IMR-90 (cell line): ENCODE measurements at regions not wholly inside any gene's neighbourhood (a gene's known extent, or its start where the extent isn't known, plus 50 kb on each side); places are given as distances from the start of the nearest gene placed in this dataset.

Experiments used
- ATAC-seq: fragments of 200-7000 bp; cut with Tn5 transposase; 2 replicates; pipeline ENCODE4 v1.9.1; 2020; ENCODE audit warnings: low read depth, mild to moderate bottlenecking, moderate library complexity
- BruUV-seq: library from RNA; stranded (reverse); fragments of 400-500 nt; replicated peaks from 2 replicates; lab custom pipeline; 2021; lab: Mats Ljungman, UMichigan
- CTCF ChIA-PET: fragments of 300-600 bp; formaldehyde crosslinking; extraction: SDS; loops from one replicate; lab custom pipeline; 2021; ENCODE audit warnings: antibody characterized with exemption; lab: Yijun Ruan, JAX
- POLR2A ChIA-PET: fragments of 300-600 bp; sonication (Branson Sonifier 250); formaldehyde crosslinking; loops from one replicate; lab custom pipeline; 2022; ENCODE audit warnings: antibody characterized with exemption; ENCODE audit not compliant: unreplicated experiment; lab: Charles Lee
- DNase-seq: peaks from one replicate; pipeline ENCODE4 v3.0.0; 2013
- H2AFZ ChIP-seq: replicated peaks from 2 replicates; pipeline ENCODE3; 2013; ENCODE audit warnings: low read length, mild to moderate bottlenecking; ENCODE audit not compliant: poor library complexity
- H2AK5ac ChIP-seq: 2 replicates; pipeline ENCODE4 v1.6.1; 2013; ENCODE audit warnings: low read depth, low read length, inconsistent platforms
- H2AK9ac ChIP-seq: replicated peaks from 2 replicates; pipeline ENCODE3; 2013; ENCODE audit warnings: mild to moderate bottlenecking, low read depth, low read length, moderate library complexity; ENCODE audit not compliant: poor library complexity
- H2BK120ac ChIP-seq: 2 replicates; pipeline ENCODE4 v1.6.1; 2013; ENCODE audit warnings: low read depth, low read length, inconsistent platforms
- H2BK15ac ChIP-seq: 3 replicates; pipeline ENCODE4 v1.6.1; 2013; ENCODE audit warnings: low read depth, low read length, inconsistent platforms
- H2BK20ac ChIP-seq: 2 replicates; pipeline ENCODE4 v1.6.1; 2013; ENCODE audit warnings: low read depth, mild to moderate bottlenecking, inconsistent platforms, low read length, moderate library complexity
- H2BK5ac ChIP-seq: 2 replicates; pipeline ENCODE4 v1.6.1; 2013; ENCODE audit warnings: mild to moderate bottlenecking, low read depth, low read length, inconsistent platforms; ENCODE audit not compliant: poor library complexity, severe bottlenecking
- H3K14ac ChIP-seq: replicated peaks from 2 replicates; pipeline ENCODE4 v1.6.1; 2013; ENCODE audit warnings: low read depth, low read length, inconsistent platforms
- H3K18ac ChIP-seq: 2 replicates; pipeline ENCODE4 v1.6.1; 2013; ENCODE audit warnings: low read depth, low read length, control low read depth
- H3K23ac ChIP-seq: 2 replicates; pipeline ENCODE4 v1.6.1; 2013; ENCODE audit warnings: low read depth, low read length, inconsistent platforms
- H3K27ac ChIP-seq: 2 replicates; pipeline ENCODE4 v1.5.1; 2013; ENCODE audit warnings: mild to moderate bottlenecking, control low read depth, low read length; ENCODE audit not compliant: insufficient read depth
- H3K27me3 ChIP-seq: 2 replicates; pipeline ENCODE4 v1.6.1; 2013; ENCODE audit warnings: low read length; ENCODE audit not compliant: control insufficient read depth, insufficient read depth
- H3K36me3 ChIP-seq: 2 replicates; pipeline ENCODE4 v1.6.1; 2013; ENCODE audit warnings: low read length, mixed read lengths; ENCODE audit not compliant: control insufficient read depth, insufficient read depth
- H3K4ac ChIP-seq: 2 replicates; pipeline ENCODE4 v1.6.1; 2013; ENCODE audit warnings: low read depth, low read length, inconsistent platforms
- H3K4me1 ChIP-seq: 2 replicates; pipeline ENCODE4 v1.6.1; 2013; ENCODE audit warnings: low read length, mixed read lengths; ENCODE audit not compliant: control insufficient read depth, insufficient read depth
- H3K4me2 ChIP-seq: 2 replicates; pipeline ENCODE4 v1.6.1; 2013; ENCODE audit warnings: low read depth, mild to moderate bottlenecking, control low read depth, low read length, moderate library complexity
- H3K4me3 ChIP-seq: 2 replicates; pipeline ENCODE4 v1.5.1; 2013; ENCODE audit warnings: low read depth, mild to moderate bottlenecking, control low read depth, low read length, moderate library complexity; ENCODE audit not compliant: insufficient read depth
- H3K56ac ChIP-seq: 2 replicates; pipeline ENCODE4 v1.6.1; 2013; ENCODE audit warnings: low read length, inconsistent platforms; ENCODE audit not compliant: insufficient read depth; ENCODE audit errors: extremely low read depth
- H3K79me1 ChIP-seq, 2 experiments: 2 replicates each; pipeline ENCODE4 v1.6.1; 2013; ENCODE audit warnings: low read length in 2 of 2, inconsistent platforms in 1 of 2, low read depth in 1 of 2
- H3K9ac ChIP-seq: 2 replicates; pipeline ENCODE4 v1.6.1; 2013; ENCODE audit warnings: low read depth, low read length, control low read depth
- H3K9me1 ChIP-seq: 2 replicates; pipeline ENCODE4 v1.6.1; 2013; ENCODE audit warnings: low read length, inconsistent platforms; ENCODE audit not compliant: insufficient read depth
- H3K9me3 ChIP-seq: 2 replicates; pipeline ENCODE4 v1.6.1; 2013; ENCODE audit warnings: low read length; ENCODE audit not compliant: control insufficient read depth, insufficient read depth
- H4K20me1 ChIP-seq: 2 replicates; pipeline ENCODE4 v1.6.1; 2013; ENCODE audit warnings: low read length, inconsistent platforms; ENCODE audit not compliant: insufficient read depth
- H4K5ac ChIP-seq: 2 replicates; pipeline ENCODE4 v1.6.1; 2013; ENCODE audit warnings: mild to moderate bottlenecking, low read depth, low read length, control low read depth
- H4K8ac ChIP-seq, 2 experiments: 2 replicates each; pipeline ENCODE4 v1.6.1; 2013; ENCODE audit warnings: low read depth in 2 of 2, low read length in 2 of 2, control low read depth in 1 of 2, inconsistent platforms in 1 of 2
- H4K91ac ChIP-seq: 2 replicates; pipeline ENCODE4 v1.6.1; 2013; ENCODE audit warnings: low read depth, low read length, inconsistent platforms; ENCODE audit not compliant: insufficient read depth
- FOS ChIP-seq: fragments of 150-350 bp; IDR thresholded peaks from 2 replicates; pipeline ENCODE4 v1.6.1; 2016; ENCODE audit warnings: low read depth, low read length
- WGBS, 2 experiments: methylation state at CpG; one replicate each; pipeline versions ENCODE4 v1.1.5 to v1.1.7; 2013; ENCODE audit warnings: missing lambda C conversion rate in 2 of 2; ENCODE audit not compliant: insufficient read length in 1 of 2; ENCODE audit errors: extremely low coverage in 2 of 2; 5-methylcytosine and 5-hydroxymethylcytosine counted together
- dilution Hi-C: fragments of 300-500 bp; cut with HindIII; formaldehyde crosslinking; loops from one replicate; pipeline ENCODE4 v1.14.3; 2018; ENCODE audit warnings: low sequenced_read_pairs; ENCODE audit not compliant: unreplicated experiment
- in situ Hi-C: fragments of 300-500 bp; cut with MboI; formaldehyde crosslinking; loops from 3 replicates; pipeline ENCODE4 v1.14.3; 2019; ENCODE audit warnings: low sequenced_read_pairs, inconsistent platforms, mixed read lengths
- intact Hi-C: fragments of 100-400 bp; cut with micrococcal nuclease; formaldehyde crosslinking; loops from 2 replicates; pipeline ENCODE4 v1.10.0; 2022

GRCh38 chr6:167576828-167577503 is 249.7 kb upstream of the AFDN start:
- Histone ChIP-seq H3K56ac (no peak overlapping the region), H2AFZ (no peak overlapping the region), H2BK5ac (no peak overlapping the region), H2BK20ac (no peak overlapping the region), H3K23ac (no peak overlapping the region), H2AK5ac (no peak overlapping the region), H2BK15ac (no peak overlapping the region), H2AK9ac (no peak overlapping the region), H4K8ac (no peak overlapping the region), H4K91ac (no peak overlapping the region), H2BK120ac (no peak overlapping the region), H3K4me3 (no peak overlapping the region), H3K9ac (no peak overlapping the region), H3K27me3 (no peaks in the 10 kb centered on the region), H3K4ac (no peak overlapping the region), H4K5ac (no peak overlapping the region), H3K4me1 (no peaks in the 10 kb centered on the region), H3K14ac (no peak overlapping the region), H3K4me2 (no peak overlapping the region), H3K9me1 (no peaks in the 10 kb centered on the region), H3K9me3 (peaks cover 60% of the 10 kb centered on the region), H3K79me1 (no peaks in the 10 kb centered on the region), H4K20me1 (no peaks in the 10 kb centered on the region), H3K27ac (no peak overlapping the region), H3K18ac (no peak overlapping the region), H3K36me3 (no peaks in the 10 kb centered on the region)
- ChIA-PET POLR2A (no interaction called here), CTCF (no interaction called here)
- no TSS peak for BruUV-seq
- 65% methylated on average over 5 of the region's 21 CpGs; no CpG with 5 or more reads in 1 of the 2 experiments for WGBS, 2 experiments
- dilution Hi-C loops (no loop called here), in situ Hi-C loops (no loop called here), intact Hi-C loops (no loop called here)
- no peak for DNase-seq
- no peak for TF ChIP-seq FOS
- ATAC-seq: no peak
